GM18909 (cell line): ENCODE measurements at regions not wholly inside any gene's neighbourhood (a gene's known extent, or its start where the extent isn't known, plus 50 kb on each side); places are given as distances from the start of the nearest gene placed in this dataset.
"Not testable (repeated sequence)": the region's sequence is repeated elsewhere in the genome, so short reads cannot be mapped to it uniquely, and the experiment has no call there.

Source experiments
- ATAC-seq: cut with Tn5 transposase; IDR thresholded peaks from one replicate; pipeline ENCODE4 v1.9.1; 2021; ENCODE audit warnings: mild to moderate bottlenecking; ENCODE audit not compliant: unreplicated experiment, poor library complexity

GRCh38 chr2:156765043-156765442 is 328.9 kb downstream of the GPD2 start:
- no peak for ATAC-seq

GRCh38 chr2:156765450-156765849 is 329.3 kb downstream of the GPD2 start:
- ATAC-seq, result no peak

- ATAC-seq, result no peak
These were observed 333.6 kb downstream of the GPD2 start for GRCh38 chr2:156769802-156770201.

- ATAC-seq, result no peak
These were observed 342.7 kb downstream of the GPD2 start for GRCh38 chr2:156778916-156779315.

- ATAC-seq, result no peak
These were observed 343.4 kb downstream of the GPD2 start for GRCh38 chr2:156779416-156780120.

- not testable (repeated sequence) for ATAC-seq
These were observed 345.5 kb downstream of the GPD2 start for GRCh38 chr2:156781677-156782076.

- ATAC-seq, result no peak
These were observed 348.0 kb downstream of the GPD2 start for GRCh38 chr2:156784020-156784701.

DNA sequence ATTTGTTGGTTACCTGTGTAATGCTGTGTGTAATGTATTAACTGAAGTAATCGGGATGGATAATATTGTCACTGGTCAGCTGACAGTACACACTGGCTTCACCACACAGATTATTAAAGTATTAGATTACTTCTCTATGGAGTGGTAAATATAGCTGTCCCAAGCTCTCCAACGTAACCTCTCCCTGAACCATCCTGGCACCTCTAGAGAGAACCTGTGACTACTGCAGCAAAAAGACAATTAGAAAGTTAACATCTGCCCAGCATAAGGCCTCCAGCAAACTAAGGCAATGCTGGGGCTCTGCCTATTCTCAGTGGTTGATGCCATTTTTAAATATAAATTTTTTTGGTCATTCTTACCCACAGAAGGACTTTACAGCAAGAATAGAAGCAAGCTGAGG is 351.3 kb downstream of the GPD2 start:
- ATAC-seq, result no peak

- peak; percentile 43 for ATAC-seq
These were observed 354.3 kb downstream of the GPD2 start for GRCh38 chr2:156790343-156791037.

DNA sequence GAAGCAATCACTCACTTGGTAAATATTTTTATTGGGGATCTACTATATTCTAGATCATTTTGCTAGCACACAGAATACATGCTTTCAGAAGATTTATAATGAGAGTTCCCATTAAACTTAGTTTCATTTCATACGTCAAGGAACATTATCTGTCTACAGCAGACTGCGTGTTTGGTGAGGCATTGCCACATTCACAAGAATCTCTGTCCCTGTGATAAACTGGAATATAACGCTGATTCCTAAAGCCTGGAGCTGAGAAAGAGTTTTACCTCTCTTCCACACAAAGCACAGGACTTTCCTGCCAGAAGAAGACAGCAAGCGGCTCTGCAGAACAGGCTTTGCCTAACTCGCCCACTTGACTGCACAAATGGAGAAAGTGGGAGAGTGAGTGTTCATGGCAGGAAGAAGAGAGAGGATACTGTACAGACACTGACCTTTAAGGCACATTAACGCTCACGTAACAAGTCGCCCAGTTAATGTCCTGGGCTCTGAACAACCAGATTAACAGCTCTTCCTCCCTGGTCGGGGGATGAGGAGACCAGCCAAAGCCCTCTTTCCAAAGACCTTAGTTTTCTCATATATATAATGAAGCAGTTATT is 356.2 kb downstream of the GPD2 start:
- ATAC-seq, result no peak

- no peak for ATAC-seq
These were observed 361.7 kb downstream of the GPD2 start for GRCh38 chr2:156797832-156798231.

DNA sequence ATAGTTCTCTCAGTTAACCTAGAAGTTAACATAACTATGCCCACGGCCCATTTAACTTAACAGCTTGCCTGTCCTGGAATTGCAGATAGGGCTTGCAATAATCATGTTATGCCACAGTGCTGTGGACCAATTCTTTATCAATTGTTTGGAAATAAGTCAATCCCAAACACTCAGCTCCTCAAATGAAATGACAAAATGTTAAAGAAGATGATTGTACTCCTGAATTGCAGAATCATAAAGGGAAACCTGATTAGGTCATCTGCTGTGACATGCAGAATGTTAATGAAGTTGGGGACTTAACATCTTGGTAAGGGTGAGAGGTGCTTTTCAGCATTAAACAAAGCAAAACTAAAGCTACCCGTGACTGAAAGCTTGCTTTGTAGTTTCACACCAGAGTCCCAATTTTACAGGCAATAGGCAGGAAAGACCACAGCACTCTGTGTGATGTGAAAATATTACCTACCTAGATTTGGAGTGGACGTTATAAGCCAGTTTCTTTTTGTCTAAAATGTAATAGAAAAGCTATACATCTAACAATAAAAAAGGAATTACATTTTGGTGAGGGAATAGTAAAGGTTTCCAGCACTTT is 364.0 kb downstream of the GPD2 start:
- ATAC-seq, result no peak

GRCh38 chr2:156800781-156801361 is 364.7 kb downstream of the GPD2 start:
- no peak for ATAC-seq

DNA sequence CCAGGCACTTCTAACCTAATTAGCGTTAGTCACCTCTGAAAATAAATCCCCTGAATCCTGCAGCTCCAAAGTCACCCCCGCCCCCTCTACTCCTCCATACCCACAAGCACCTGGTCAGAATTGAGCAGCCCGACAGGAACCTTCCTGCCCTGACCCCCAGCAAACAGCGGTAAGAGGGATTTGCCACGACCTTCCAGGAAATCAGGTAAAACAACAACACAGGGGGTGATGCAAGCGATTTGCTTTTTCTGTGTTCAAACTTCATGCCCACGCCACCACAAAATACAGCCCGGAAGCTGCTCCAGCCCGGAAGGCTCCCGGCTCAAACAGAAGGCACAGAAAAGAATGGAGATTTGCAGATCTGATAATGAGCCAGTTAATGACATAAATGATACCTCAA is 367.1 kb downstream of the GPD2 start:
- ATAC-seq, result no peak

DNA sequence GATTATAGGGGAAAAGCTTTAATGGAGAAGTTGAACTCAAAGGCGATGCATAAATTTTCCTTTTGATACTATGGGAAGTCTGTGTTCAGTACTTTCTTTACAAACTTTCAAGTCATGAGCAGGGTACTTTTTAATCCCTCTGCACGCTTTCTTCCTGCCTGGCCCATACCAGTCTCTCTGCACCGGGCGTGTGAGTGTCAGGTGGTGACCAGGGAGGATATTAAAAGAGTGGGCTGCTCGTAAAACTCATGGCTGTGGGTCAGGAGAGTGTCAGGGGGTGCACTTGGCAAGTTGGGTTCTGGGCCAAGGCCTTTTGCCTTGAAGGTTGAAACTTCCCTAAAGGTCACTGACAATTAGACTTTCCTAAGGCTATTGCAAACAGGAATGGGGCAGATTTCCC is 367.8 kb downstream of the GPD2 start:
- ATAC-seq, result no peak

DNA sequence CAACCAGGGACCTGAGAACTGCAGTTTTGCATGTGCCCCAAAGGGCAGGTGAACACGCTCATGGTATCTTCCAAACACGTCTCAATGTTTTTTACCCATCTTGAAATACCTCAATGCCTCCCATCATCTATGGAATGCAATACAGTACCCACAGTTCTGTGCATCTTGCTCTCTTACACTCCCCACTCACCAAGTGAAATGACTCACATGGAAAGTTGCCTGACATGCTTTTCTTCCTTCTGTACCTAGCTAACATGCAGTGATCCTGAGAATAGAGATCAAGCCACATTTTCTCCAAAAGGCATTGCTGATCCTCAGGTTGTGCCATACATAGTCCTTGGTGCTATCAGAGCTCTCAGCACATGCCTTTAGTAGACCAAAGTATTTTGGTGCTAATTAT is 373.9 kb downstream of the GPD2 start:
- ATAC-seq, result no peak

- ATAC-seq, result no peak
These were observed 376.3 kb downstream of the GPD2 start for GRCh38 chr2:156812496-156812895.

DNA sequence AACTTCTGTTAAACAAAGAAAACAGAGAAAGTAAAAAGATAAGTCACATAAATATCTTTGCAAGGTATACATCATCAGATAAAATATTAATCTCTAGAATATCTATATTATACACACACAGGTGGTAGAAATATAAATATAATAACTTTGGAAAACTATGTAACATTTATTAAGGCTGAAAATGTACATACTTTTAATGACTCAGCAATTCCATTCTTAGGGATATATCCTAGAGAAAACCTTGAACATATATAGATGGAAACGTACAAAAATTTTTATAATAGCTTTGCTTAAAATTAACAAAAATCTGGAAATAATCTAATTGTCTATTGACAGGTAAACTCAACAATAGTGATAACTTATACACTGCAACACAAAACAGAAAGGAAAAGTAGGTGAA is 381.3 kb downstream of the GPD2 start:
- no peak for ATAC-seq

- no peak for ATAC-seq
These were observed 382.0 kb downstream of the GPD2 start for GRCh38 chr2:156818221-156818620.

GRCh38 chr2:156818944-156819343 is 382.8 kb downstream of the GPD2 start:
- no peak for ATAC-seq
